HG02870 (cell line): ENCODE measurements at regions not wholly inside any gene's neighbourhood (a gene's known extent, or its start where the extent isn't known, plus 50 kb on each side); places are given as distances from the start of the nearest gene placed in this dataset.

Experiments
- ATAC-seq: cut with Tn5 transposase; IDR thresholded peaks from one replicate; pipeline ENCODE4 v1.9.1; 2021; ENCODE audit warnings: mild to moderate bottlenecking, moderate library complexity; ENCODE audit not compliant: unreplicated experiment

- no peak for ATAC-seq
Measured at GRCh38 chr13:53143757-53144339, 115.2 kb downstream of the OLFM4 start.

GRCh38 chr13:53144826-53145225 lies 116.2 kb downstream of the OLFM4 start:
- ATAC-seq = peak; percentile 59

DNA sequence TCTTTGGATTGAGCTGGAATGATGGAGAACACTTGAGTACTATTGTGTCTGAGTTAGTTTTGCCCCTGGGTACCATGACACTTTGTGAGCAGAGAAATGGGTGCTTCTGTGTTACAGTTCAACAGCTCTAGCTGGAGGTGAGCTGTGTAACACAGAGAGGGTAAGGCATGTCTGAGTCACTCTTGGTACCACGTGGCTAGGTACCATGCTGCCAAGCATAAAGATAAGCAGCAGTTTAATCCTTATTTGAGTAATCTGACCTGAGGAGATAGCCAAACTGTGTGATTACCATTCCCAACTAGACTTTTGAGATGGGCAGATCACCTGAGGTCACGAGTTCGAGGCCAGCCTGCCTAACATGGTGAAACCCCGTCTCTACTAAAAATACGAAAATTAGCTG lies 122.0 kb downstream of the OLFM4 start:
- ATAC-seq = no peak

GRCh38 chr13:53151336-53152056 lies 122.9 kb downstream of the OLFM4 start:
- peak; percentile 98 for ATAC-seq

DNA sequence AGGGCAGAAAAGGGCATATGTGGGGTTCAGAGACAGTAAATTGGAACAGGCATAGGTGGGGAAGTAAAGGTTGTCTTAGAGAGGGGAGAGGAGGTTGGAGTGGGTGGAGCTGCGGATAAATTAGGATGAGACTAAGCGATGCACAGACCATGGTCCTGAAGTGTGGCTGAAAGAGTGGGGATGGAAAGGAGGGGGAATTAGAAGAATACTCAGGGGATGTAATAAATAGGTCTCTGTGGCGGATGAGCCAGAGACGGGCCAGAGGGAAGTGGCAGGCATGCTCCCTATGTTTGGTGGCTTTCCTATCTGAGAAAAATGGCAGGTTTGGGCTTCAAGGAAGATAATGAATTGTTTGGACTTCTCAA lies 123.4 kb downstream of the OLFM4 start:
- ATAC-seq = no peak

DNA sequence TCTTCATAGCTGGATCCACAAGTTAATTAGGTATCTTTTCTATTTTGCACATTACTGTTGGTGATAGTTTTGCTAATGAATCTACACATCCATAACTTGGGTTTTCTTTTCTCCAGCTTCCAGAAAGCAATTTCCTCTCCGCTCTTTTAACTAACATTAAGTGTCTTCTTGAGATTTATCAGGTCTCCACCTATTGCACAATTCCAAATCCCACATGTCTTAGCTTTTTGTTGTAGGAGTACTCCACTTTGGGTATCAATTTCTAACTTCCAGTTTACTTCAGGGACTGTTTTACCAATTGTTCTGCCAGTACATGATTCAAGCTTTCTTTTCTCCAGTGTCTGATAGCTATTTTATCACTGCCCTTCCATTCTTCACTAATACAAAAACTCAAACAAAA lies 129.6 kb downstream of the OLFM4 start:
- no peak for ATAC-seq

DNA sequence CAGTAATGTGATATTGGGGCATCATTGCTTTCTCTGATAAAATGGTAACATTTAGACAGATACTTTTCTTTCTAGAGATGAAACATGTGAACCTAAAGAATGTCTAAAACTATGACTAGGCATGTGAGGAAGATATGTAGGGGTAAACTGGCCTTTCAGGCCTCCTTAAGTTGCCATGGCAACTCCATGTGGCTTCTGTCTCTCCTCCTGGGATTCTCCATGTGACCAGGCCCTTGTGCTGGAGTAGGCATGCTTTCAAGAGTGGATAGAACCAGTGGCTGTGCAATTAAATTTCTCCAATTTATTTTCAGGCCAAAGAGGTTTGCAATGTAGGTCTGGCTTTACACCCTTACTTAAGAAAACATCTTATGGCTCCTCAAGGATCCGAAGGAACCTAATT lies 130.8 kb downstream of the OLFM4 start:
- ATAC-seq = no peak

DNA sequence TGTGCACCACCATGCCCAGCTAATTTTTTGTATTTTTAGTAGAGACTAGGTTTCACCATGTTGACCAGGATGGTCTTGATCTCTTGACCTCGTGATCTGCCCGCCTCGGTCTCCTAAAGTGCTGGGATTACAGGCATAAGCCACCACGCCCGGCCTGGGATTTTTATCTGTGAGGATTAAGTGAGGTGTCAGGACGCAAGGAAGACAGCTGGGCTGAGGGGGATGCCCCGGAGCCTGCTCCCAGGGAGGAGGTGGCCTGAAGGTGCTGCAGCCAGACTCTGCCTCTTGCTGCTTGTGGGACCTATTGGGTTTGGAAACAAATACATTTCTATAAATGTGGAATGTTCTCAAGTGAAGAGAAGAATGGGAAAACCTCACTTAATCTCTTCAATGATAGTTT lies 131.6 kb downstream of the OLFM4 start:
- no peak for ATAC-seq

GRCh38 chr13:53161251-53161650 lies 132.6 kb downstream of the OLFM4 start:
- ATAC-seq = no peak

- no peak for ATAC-seq
Measured at GRCh38 chr13:53165261-53165660, 136.6 kb downstream of the OLFM4 start.

DNA sequence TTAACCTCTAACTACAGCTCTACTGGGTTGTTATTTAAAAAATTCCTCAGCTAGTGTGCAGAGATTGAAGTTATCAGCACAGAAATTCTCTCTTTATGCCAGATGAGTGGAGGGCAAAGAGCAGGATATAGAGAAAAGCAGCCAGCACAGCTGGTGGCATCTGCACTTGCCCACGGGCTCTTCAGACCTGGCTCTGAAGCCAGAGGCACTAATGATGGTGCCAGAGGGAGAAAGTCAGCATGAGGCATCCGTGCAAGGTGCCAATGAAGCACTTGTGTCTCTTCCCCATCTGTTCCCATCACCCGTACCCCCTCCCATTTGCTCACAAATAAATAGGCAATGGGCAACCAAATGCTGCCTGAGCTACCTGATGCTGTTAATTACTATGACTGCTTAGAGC lies 138.9 kb downstream of the OLFM4 start:
- ATAC-seq = no peak

- no peak for ATAC-seq
Measured at GRCh38 chr13:53170910-53171309, 142.3 kb downstream of the OLFM4 start.

- ATAC-seq = no peak
Measured at GRCh38 chr13:53174545-53174944, 145.9 kb downstream of the OLFM4 start.

- ATAC-seq = no peak
Measured at GRCh38 chr13:53180684-53181083, 152.1 kb downstream of the OLFM4 start.

DNA sequence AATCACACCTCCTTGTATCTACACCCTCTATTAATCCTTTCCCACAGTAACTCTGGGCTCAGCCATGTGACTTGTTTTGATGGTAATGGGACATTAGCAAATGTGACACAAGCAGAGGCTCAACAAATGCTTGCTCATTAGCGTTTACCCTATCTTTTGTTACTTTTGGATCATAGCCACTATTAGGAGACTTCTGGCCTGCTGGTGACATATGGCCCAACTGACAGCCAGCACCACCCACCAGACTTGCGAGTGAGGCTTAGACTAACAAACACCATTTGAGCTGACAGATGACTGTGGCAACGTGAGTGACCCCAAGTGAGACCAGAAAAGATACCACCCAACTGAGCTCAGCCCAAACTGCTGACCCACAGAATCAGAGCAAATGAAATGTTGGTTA lies 154.1 kb downstream of the OLFM4 start:
- no peak for ATAC-seq

DNA sequence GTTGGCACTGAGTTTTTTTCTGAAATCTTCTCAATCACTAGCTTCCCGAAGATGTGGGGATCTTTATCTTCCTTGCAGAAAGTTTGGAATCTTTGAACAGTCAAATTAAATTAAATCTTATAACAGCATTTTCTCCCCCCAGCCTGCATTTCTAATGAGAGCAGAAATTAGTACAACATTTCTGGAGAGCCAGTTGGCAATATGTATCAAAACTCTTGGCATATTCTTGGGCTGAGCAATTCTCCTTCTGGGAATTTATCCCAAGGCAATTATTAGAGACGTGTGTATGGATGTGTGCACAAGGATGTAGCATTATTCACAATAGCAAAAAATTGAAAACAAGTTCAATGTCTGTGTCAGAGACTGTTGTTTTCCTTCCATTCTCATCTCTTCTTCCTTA lies 159.5 kb downstream of the OLFM4 start:
- ATAC-seq = no peak

DNA sequence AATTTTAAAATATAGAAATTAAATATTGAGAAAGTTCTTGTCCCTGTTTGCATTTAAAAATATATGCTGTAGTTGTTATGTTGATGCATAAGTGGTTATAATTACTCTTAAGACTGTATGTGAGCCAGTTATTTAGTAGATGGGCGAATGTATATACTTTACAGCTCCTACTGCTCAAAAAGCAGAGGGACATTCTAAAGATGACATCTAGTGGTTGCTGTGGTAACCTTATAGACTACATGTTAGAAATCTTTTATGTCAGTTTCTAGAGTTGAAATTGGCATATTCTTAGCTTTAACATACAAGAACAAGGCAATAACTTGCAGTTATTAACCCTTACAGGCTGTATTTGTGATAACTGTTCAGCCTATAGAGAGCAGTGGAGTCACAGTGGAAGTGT lies 160.5 kb downstream of the OLFM4 start:
- no peak for ATAC-seq

GRCh38 chr13:53191091-53191490 lies 162.5 kb downstream of the OLFM4 start:
- no peak for ATAC-seq

DNA sequence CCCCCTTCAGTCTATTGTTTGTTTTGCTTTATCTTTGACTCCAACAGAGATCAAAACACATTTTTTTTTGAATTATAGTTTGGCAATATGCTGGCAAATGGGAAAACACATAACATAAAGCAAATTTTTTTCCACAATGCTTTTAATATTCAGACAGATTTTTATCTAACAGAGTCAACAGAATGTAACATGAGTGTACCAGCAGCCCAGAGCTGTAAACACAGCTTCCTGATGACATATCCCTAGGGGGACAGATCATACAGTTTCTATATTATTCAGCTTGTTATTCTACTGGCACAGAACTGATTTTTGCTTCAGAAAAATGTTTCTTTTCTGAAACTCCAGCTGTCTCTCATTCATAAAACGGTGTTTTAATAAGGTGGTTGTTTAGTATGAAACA lies 168.8 kb downstream of the OLFM4 start:
- no peak for ATAC-seq

- ATAC-seq = no peak
Measured at GRCh38 chr13:53198017-53198416, 169.4 kb downstream of the OLFM4 start.

DNA sequence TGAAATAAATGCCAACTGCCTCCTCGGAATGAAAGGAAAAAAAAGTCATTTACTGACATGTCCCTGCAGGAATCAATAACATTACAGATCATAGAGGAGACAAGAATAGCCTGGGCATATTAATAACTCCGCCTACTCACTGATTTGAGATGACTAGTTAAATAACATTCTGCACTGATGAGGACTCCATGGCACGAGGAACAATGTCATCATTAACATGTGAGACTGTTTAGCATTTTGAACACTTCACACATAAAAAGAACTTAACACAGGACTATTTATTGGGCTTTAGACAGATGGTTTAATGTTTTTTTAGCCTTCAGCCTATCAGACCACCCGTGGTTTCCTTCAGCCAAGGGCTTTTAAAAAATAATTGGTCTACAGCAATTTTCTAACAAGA lies 170.1 kb downstream of the OLFM4 start:
- no peak for ATAC-seq

GRCh38 chr13:53200075-53200474 lies 171.5 kb downstream of the OLFM4 start:
- no peak for ATAC-seq
